Stimulated activated CD8-positive, alpha-beta memory T cell treated with anti-CD3 and anti-CD28 coated beads, Interleukin-4, amount 100 ng/mL, for 24 hours (primary cell): ENCODE measurements at regions not wholly inside any gene's neighbourhood (a gene's known extent, or its start where the extent isn't known, plus 50 kb on each side); places are given as distances from the start of the nearest gene placed in this dataset.

Experiments used
- DNase-seq: peaks from one replicate; pipeline ENCODE4 v3.0.0-alpha.2; 2020; ENCODE audit warnings: low read depth

GRCh38 chr5:82358457-82358856 is 80.3 kb upstream of the RPS23 start:
- no peak for DNase-seq

GRCh38 chr5:82356808-82357671 is 78.9 kb upstream of the RPS23 start:
- peak; percentile 38 for DNase-seq

DNA sequence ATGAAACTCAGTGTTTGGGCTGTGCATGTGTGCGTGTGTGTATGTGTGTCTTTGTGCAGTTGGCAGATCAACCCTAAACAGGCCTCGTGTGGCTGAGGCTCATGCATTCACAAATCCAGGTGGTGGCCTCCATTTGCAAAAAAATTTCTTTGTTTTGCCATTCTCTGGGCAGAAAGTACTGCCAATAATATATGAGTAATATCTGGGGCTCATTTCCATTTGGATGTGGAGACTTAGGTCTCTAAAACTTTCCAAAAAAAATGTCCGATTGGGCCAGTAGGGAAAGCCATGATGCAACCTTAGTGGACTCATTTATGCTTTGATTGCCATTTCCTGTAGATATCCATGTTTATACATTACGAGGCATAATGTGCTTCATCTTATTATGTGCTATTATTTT is 77.9 kb upstream of the RPS23 start:
- DNase-seq, result no peak

- no peak for DNase-seq
These were observed 77.3 kb upstream of the RPS23 start for GRCh38 chr5:82355496-82355895.

DNA sequence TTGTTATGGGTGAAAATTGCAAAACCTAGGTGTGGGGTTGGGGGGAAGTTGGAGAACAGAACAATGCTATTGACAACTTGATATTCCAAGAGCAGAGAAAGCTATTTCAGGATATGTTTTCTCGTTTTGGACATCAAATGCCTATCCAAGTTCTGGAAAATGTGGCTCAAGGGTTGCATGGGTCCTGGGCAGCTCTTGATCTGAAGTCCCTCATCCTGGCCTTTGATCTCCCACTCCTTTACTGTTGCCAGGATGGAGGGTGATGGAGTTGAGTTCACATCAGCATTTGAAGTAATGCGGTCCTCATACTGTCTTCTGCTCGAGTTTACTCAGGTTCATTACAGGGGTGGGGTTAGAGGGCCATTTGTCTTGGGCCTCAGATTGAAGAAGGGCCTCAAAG is 76.9 kb upstream of the RPS23 start:
- DNase-seq, result no peak

DNA sequence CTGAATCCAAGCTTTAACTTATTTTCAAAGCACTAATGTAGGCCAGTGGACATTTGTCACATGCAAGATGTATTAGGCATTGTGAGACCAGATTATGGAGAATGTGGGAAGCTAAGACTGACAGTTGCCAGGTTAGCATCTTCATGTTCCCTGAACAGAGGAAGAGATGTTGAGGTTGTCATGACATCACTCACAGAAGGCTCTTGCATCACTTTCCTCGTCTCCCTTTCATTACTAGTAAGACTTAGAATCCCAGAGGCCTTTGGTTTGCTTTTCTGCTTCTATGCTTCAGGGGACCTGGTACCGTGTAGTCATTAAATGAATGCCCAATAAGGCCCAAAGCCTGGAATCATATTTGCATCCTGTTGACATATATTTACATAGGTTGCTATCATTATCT is 76.4 kb upstream of the RPS23 start:
- DNase-seq, result no peak

DNA sequence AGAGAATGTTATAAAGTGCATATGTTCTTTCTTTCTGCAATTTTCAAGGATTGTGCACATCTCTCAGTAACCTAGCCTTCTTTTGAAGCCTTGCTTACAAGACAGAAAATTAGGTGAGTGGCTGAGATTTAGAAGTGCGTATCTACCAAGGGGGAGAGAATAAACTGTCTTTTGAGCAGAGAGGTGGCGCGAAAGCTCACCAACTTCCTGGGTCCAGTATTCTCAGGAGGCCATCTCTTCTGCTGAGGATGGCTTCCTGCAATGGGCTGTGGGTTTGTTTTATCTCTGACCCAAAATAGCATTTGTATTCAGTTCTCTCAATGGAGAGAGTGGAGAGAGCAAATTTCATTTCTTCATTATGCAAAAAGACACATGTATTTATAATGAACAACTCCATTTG is 75.4 kb upstream of the RPS23 start:
- no peak for DNase-seq

DNA sequence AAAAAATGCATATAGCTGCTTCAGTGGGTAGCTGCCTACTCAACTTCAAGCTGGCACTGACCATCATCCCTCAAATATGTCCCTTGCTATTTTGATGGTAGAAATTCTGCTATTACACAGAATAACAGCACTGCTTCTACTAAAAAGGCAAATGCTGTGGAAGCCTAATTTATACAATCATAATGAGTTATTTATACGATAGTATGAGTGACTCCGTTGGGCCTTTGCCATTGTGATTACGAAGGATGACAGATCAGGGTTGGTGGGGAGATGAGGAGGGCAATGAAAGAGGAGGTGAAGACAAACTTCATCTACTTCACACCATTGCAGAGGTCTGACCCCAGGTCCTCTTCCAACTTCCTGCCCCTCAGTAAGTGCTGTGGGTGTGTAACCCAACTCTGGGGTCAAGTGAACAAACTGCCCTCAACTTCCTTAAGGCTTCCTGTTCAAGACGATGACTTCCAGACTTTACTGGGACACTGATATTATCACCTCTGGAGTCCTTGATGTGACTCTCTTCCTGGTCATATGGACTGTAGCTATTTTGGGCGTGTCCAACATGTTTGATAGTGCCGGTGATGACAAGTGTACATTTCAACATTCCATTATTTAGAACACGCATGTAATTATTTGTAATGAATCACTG is 74.1 kb upstream of the RPS23 start:
- no peak for DNase-seq

GRCh38 chr5:82351754-82352145 is 73.6 kb upstream of the RPS23 start:
- no peak for DNase-seq

GRCh38 chr5:82351297-82351696 is 73.1 kb upstream of the RPS23 start:
- no peak for DNase-seq

DNA sequence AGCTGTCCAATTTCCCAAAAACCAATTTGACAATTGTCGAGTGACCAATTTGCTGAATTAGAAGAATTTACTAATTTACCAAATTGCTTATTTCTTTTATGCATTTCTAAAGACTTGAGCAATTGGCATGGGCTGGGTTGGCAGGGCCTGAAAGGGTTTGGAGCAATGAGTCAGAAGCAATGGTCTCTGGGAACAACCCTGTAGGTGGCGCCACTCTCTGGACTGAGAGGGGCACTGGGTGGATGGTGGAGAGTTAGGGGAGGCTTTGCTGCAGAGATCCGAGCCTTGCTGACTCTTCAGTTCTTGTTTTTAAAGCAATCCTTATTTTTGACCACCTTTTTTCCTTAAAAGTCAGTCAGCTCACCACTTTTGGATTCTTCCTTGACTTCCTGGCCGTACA is 71.5 kb upstream of the RPS23 start:
- no peak for DNase-seq

DNA sequence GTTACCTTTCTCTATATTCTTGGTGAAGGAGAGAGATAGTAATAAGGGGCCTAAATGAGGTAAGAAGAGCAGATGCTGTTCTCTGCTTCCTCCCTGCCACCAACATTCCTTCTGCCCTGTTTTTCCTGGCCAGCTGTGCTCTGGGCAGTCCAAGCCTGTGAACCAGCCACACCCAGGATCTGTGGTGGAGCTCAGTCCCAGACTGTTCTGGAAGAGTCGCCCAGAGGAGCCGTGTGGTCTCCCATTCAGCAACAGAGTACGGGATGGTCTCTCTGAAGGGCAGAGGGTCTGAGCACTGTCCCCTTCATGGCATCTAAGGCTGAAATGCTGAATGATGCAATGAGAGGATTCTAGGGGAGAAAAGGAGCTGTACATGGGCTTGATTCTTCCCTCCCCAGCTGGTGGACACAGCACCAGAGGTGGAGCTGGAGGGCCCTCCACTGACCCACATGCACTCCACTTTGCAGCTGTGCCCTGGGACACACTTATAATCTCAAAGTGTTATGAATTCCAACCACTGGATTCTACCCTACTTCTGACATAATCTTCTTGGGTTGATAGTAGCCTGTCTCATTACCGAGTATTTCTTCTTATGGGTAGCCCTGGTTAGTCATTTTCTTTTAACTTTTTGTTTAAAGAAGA is 70.8 kb upstream of the RPS23 start:
- DNase-seq, result no peak

DNA sequence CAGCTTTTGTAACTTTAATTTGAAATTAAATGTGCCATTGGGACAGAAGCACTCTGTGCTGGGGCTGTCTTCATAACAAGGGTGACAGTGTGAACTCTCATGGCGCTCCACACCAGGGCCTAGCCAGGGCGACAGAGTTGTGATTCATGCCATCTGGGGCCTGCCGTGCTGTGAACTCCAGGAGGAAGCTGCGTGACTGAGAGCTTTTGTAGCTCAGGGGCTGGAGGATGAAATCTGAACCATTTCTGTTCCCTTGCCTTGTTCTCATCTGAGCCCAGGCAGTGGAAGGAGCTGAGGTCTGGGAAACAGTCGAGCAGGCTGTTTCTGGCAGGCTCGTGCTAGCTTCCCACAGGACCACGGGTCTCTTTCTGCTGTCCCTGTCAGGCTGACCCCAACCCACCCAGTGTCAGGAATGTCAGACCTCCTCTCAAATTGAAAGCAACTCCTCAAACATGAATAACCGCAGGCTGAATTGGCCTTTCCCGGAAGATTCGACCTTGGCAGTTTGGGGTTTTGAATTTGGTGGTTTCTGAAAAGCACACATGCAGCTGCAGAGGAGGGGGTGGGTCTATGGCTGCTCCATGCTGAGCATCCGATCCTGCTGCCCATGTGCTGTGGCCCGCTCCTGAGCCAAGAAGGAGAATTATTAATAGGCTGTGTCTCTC is 69.2 kb upstream of the RPS23 start:
- DNase-seq, result no peak

DNA sequence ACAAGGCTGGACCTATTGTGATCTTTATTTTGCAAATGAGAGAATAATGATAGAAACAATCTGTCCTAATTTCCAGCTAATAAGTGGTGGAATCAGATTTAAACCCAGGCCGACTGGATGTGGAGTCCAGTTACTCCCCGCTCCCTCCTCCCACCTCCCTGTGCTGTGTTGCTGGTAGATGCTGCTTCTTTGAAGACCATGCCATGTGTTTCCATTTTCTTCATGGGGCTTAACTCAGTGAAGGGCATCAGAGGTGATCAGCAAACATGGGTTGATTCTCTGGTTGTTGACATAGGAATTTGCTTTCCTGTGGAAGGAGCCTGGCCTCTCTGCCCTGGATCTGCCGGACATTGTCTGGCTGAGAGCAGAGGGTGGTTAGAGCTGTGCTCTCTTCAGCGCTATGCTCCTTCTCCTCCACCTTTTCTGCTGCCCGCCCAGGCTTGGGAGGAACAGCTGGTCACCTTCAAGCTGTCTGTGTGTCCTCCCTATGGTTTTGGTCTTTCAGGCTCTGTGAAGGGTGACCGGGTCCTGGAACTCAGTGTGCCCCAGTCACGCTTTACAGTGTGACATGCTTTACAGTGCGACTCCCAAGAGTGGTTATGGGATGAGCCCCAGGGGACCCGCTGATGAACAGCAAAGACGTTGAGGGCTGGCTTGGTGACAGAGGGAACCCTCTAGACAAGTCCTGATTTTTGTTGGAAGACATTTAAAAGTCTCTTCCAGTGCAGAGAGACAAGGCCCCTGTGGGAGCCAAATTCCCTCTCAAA is 68.4 kb upstream of the RPS23 start:
- no peak for DNase-seq

DNA sequence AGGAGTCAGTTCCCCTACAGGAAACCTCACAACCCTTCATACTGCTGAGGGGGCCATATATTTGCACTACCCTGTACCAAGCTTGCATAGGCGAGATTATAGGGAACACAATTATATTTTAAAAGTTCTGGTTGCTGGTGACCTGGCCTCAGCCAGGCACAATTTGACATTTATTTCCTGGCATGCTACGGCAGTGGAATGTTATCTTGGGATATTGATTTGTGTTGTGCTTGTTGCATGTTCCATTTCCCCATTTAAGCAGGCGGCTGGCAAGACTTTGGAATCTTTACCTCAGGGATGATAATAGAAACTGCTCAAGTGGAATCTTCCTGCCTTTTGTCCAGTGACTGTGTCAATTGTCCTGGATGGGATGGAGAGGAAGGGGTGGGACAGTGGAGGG is 67.0 kb upstream of the RPS23 start:
- DNase-seq, result no peak

GRCh38 chr5:82341325-82341724 is 63.2 kb upstream of the RPS23 start:
- DNase-seq, result no peak

GRCh38 chr5:82340799-82341198 is 62.6 kb upstream of the RPS23 start:
- no peak for DNase-seq

DNA sequence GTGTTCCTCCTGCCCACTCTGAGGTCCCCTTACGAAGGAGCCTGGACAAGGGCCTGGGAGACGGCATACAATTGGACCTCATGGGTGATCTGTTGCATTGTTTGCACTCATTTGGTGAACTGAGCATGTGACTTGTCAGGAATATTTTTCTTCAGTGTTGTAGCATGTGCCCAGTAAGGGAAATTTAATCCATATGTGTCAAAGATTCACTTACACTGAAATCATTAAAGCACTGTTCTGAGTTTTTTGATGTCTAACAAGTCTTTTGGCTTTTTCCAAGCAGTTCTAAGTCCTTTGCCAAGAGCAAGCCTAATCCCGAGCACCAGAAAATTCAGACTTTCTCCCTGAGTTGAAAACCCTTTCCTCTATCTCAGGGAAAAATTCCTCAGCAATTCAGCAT is 61.6 kb upstream of the RPS23 start:
- DNase-seq, result no peak

GRCh38 chr5:82338771-82339373 is 60.7 kb upstream of the RPS23 start:
- DNase-seq, result no peak

GRCh38 chr5:82336959-82337351 is 58.8 kb upstream of the RPS23 start:
- no peak for DNase-seq

GRCh38 chr5:82336226-82336958 is 58.2 kb upstream of the RPS23 start:
- no peak for DNase-seq
